CD4-positive, alpha-beta T cell treated with Interleukin-10 for 1 hour (primary cell): ENCODE measurements at regions not wholly inside any gene's neighbourhood (a gene's known extent, or its start where the extent isn't known, plus 50 kb on each side); places are given as distances from the start of the nearest gene placed in this dataset.
"Not testable (repeated sequence)": the region's sequence is repeated elsewhere in the genome, so short reads cannot be mapped to it uniquely, and the experiment has no call there.

Experiments
- DNase-seq: peaks from one replicate; pipeline ENCODE4 v3.0.0-alpha.2; 2020

GRCh38 chr4:30838331-30838730 is 118.2 kb downstream of the PCDH7 start:
- DNase-seq, result no peak

- no peak for DNase-seq
Measured at GRCh38 chr4:30839583-30840520, 119.7 kb downstream of the PCDH7 start.

GRCh38 chr4:30840571-30840970 is 120.4 kb downstream of the PCDH7 start:
- no peak for DNase-seq

GRCh38 chr4:30842142-30842541 is 122.0 kb downstream of the PCDH7 start:
- DNase-seq, result no peak

- no peak for DNase-seq
Measured at GRCh38 chr4:30842689-30843088, 122.5 kb downstream of the PCDH7 start.

GRCh38 chr4:30844861-30845582 is 124.9 kb downstream of the PCDH7 start:
- DNase-seq, result no peak

- no peak for DNase-seq
Measured at GRCh38 chr4:30847167-30847566, 127.0 kb downstream of the PCDH7 start.

GRCh38 chr4:30847958-30848357 is 127.8 kb downstream of the PCDH7 start:
- DNase-seq, result no peak

GRCh38 chr4:30854531-30854930 is 134.4 kb downstream of the PCDH7 start:
- no peak for DNase-seq

GRCh38 chr4:30855232-30855631 is 135.1 kb downstream of the PCDH7 start:
- DNase-seq, result no peak

- no peak for DNase-seq
Measured at GRCh38 chr4:30856795-30857564, 136.8 kb downstream of the PCDH7 start.

GRCh38 chr4:30860978-30861377 is 140.8 kb downstream of the PCDH7 start:
- no peak for DNase-seq

GRCh38 chr4:30862196-30862595 is 142.0 kb downstream of the PCDH7 start:
- DNase-seq, result no peak

GRCh38 chr4:30863021-30863420 is 142.9 kb downstream of the PCDH7 start:
- no peak for DNase-seq

- no peak for DNase-seq
Measured at GRCh38 chr4:30865691-30866090, 145.5 kb downstream of the PCDH7 start.

GRCh38 chr4:30866346-30866745 is 146.2 kb downstream of the PCDH7 start:
- DNase-seq, result no peak

- DNase-seq, result no peak
Measured at GRCh38 chr4:30866907-30867306, 146.7 kb downstream of the PCDH7 start.

- no peak for DNase-seq
Measured at GRCh38 chr4:30867427-30867826, 147.3 kb downstream of the PCDH7 start.

- no peak for DNase-seq
Measured at GRCh38 chr4:30868111-30868895, 148.1 kb downstream of the PCDH7 start.

- not testable (repeated sequence) for DNase-seq
Measured at GRCh38 chr4:30869387-30869786, 149.2 kb downstream of the PCDH7 start.

- no peak for DNase-seq
Measured at GRCh38 chr4:30870513-30870912, 150.3 kb downstream of the PCDH7 start.

- DNase-seq, result no peak
Measured at GRCh38 chr4:30875658-30876269, 155.6 kb downstream of the PCDH7 start.
